DMS153 treated with DMSO at 0.1 percent for 48 hours (cell line): ENCODE measurements at regions not wholly inside any gene's neighbourhood (a gene's known extent, or its start where the extent isn't known, plus 50 kb on each side); places are given as distances from the start of the nearest gene placed in this dataset.
"Not testable (repeated sequence)": the region's sequence is repeated elsewhere in the genome, so short reads cannot be mapped to it uniquely, and the experiment has no call there.

Source experiments
- DNase-seq: peaks from one replicate; lab custom pipeline; 2025; ENCODE audit not compliant: unreplicated experiment; lab: John Stamatoyannopoulos, UW

GRCh38 chr12:59517522-59517921 is 78.3 kb upstream of the SLC16A7 start:
- no peak for DNase-seq

GRCh38 chr12:59500915-59501314 is 94.9 kb upstream of the SLC16A7 start:
- no peak for DNase-seq

- DNase-seq: no peak
These were observed 95.5 kb upstream of the SLC16A7 start for GRCh38 chr12:59500335-59500734.

GRCh38 chr12:59499774-59500173 is 96.1 kb upstream of the SLC16A7 start:
- no peak for DNase-seq

- no peak for DNase-seq
These were observed 101.2 kb upstream of the SLC16A7 start for GRCh38 chr12:59494617-59495016.

GRCh38 chr12:59491877-59492276 is 104.0 kb upstream of the SLC16A7 start:
- DNase-seq: no peak

- no peak for DNase-seq
These were observed 109.0 kb upstream of the SLC16A7 start for GRCh38 chr12:59486827-59487226.

GRCh38 chr12:59484575-59484974 is 111.3 kb upstream of the SLC16A7 start:
- DNase-seq: no peak

- not testable (repeated sequence) for DNase-seq
These were observed 121.6 kb upstream of the SLC16A7 start for GRCh38 chr12:59474236-59474635.

GRCh38 chr12:59472273-59472672 is 123.6 kb upstream of the SLC16A7 start:
- no peak for DNase-seq

GRCh38 chr12:59459966-59460660 is 135.7 kb upstream of the SLC16A7 start:
- DNase-seq: no peak

- no peak for DNase-seq
These were observed 142.4 kb upstream of the SLC16A7 start for GRCh38 chr12:59453475-59453874.

- DNase-seq: no peak
These were observed 143.1 kb upstream of the SLC16A7 start for GRCh38 chr12:59452746-59453145.

- no peak for DNase-seq
These were observed 143.6 kb upstream of the SLC16A7 start for GRCh38 chr12:59452259-59452658.

GRCh38 chr12:59446116-59446515 is 149.7 kb upstream of the SLC16A7 start:
- DNase-seq: no peak

- no peak for DNase-seq
These were observed 150.9 kb upstream of the SLC16A7 start for GRCh38 chr12:59444932-59445331.

GRCh38 chr12:59432057-59432456 is 163.8 kb upstream of the SLC16A7 start:
- no peak for DNase-seq

GRCh38 chr12:59431266-59431665 is 164.6 kb upstream of the SLC16A7 start:
- no peak for DNase-seq

GRCh38 chr12:59429766-59430165 is 166.1 kb upstream of the SLC16A7 start:
- DNase-seq: no peak

GRCh38 chr12:59425798-59426197 is 170.0 kb upstream of the SLC16A7 start:
- DNase-seq: no peak

- DNase-seq: not testable (repeated sequence)
These were observed 171.2 kb upstream of the SLC16A7 start for GRCh38 chr12:59424666-59425065.

GRCh38 chr12:59414051-59414450 is 181.8 kb upstream of the SLC16A7 start:
- no peak for DNase-seq

- DNase-seq: no peak
These were observed 187.4 kb upstream of the SLC16A7 start for GRCh38 chr12:59408431-59408830.
